ENCODE measurements at regions not wholly inside any gene's neighbourhood (a gene's known extent, or its start where the extent isn't known, plus 50 kb on each side); places are given as distances from the start of the nearest gene placed in this dataset.
"Not testable (repeated sequence)": the region's sequence is repeated elsewhere in the genome, so short reads cannot be mapped to it uniquely, and the experiment has no call there.

GRCh38 chr2:111239107-111239506, 118.4 kb downstream of the BCL2L11 start:
- POLR2A ChIA-PET, result no interaction called here
- DNase-seq, result peak; percentile 33
- Mint-ChIP-seq H3K36me3 (ENCODE audit: low read depth) (peaks cover 53% of the 10 kb centered on the region), H3K27ac (no peak overlapping the region), H3K9me3 (no peaks in the 10 kb centered on the region), H3K4me3 (no peak overlapping the region), H3K4me1 (peaks cover 21% of the 10 kb centered on the region), H3K27me3 (no peaks in the 10 kb centered on the region)
- CTCF ChIA-PET, result no interaction called here

- peaks cover 21% of the 10 kb centered on the region for H3K4me1 Mint-ChIP-seq
- no peaks in the 10 kb centered on the region for H3K27me3 Mint-ChIP-seq
- H3K4me3 Mint-ChIP-seq, result no peak overlapping the region
- no peak for DNase-seq
- peaks cover 53% of the 10 kb centered on the region for H3K36me3 Mint-ChIP-seq (ENCODE audit: low read depth)
- no peak overlapping the region for H3K27ac Mint-ChIP-seq
- ChIA-PET POLR2A (no interaction called here), CTCF (no interaction called here)
- H3K9me3 Mint-ChIP-seq, result no peaks in the 10 kb centered on the region
Measured at GRCh38 chr2:111239581-111240249, 119.0 kb downstream of the BCL2L11 start.

GRCh38 chr2:111243295-111243694, 122.6 kb downstream of the BCL2L11 start:
- Mint-ChIP-seq H3K4me3 (no peak overlapping the region), H3K9me3 (no peaks in the 10 kb centered on the region), H3K36me3 (ENCODE audit: low read depth) (peaks cover 49% of the 10 kb centered on the region), H3K27me3 (no peaks in the 10 kb centered on the region), H3K27ac (no peak overlapping the region), H3K4me1 (peaks cover 21% of the 10 kb centered on the region)
- ChIA-PET CTCF (no interaction called here), POLR2A (no interaction called here)
- DNase-seq, result no peak

- CTCF ChIA-PET, result no interaction called here
- Mint-ChIP-seq H3K9me3 (no peaks in the 10 kb centered on the region), H3K4me1 (peaks cover 10% of the 10 kb centered on the region), H3K27ac (no peak overlapping the region), H3K4me3 (no peak overlapping the region), H3K36me3 (ENCODE audit: low read depth) (peaks cover 36% of the 10 kb centered on the region), H3K27me3 (no peaks in the 10 kb centered on the region)
- POLR2A ChIA-PET, result no interaction called here
- DNase-seq, result no peak
Measured at GRCh38 chr2:111244864-111245263, 124.2 kb downstream of the BCL2L11 start.

GRCh38 chr2:111246620-111247061, 125.9 kb downstream of the BCL2L11 start:
- POLR2A ChIA-PET, result no interaction called here
- Mint-ChIP-seq H3K36me3 (ENCODE audit: low read depth) (peaks cover 34% of the 10 kb centered on the region), H3K4me1 (no peaks in the 10 kb centered on the region), H3K27ac (no peak overlapping the region), H3K4me3 (no peak overlapping the region), H3K9me3 (peaks cover 4% of the 10 kb centered on the region), H3K27me3 (no peaks in the 10 kb centered on the region)
- CTCF ChIA-PET, result no interaction called here
- no peak for DNase-seq

GRCh38 chr2:111247491-111247890, 126.8 kb downstream of the BCL2L11 start:
- POLR2A ChIA-PET, result no interaction called here
- Mint-ChIP-seq H3K27me3 (no peaks in the 10 kb centered on the region), H3K4me1 (peaks cover 1% of the 10 kb centered on the region), H3K36me3 (ENCODE audit: low read depth) (peaks cover 43% of the 10 kb centered on the region), H3K4me3 (no peak overlapping the region), H3K9me3 (peaks cover 11% of the 10 kb centered on the region), H3K27ac (no peak overlapping the region)
- CTCF ChIA-PET, result no interaction called here
- no peak for DNase-seq

- peaks cover 1% of the 10 kb centered on the region for H3K4me1 Mint-ChIP-seq
- H3K27me3 Mint-ChIP-seq, result no peaks in the 10 kb centered on the region
- ChIA-PET CTCF (no interaction called here), POLR2A (no interaction called here)
- H3K9me3 Mint-ChIP-seq, result peaks cover 11% of the 10 kb centered on the region
- H3K36me3 Mint-ChIP-seq (ENCODE audit: low read depth), result peaks cover 46% of the 10 kb centered on the region
- H3K27ac Mint-ChIP-seq, result no peak overlapping the region
- H3K4me3 Mint-ChIP-seq, result no peak overlapping the region
- DNase-seq, result no peak
Measured at GRCh38 chr2:111249806-111250205, 129.1 kb downstream of the BCL2L11 start.

- ChIA-PET CTCF (no interaction called here), POLR2A (no interaction called here)
- no peak overlapping the region for H3K27ac Mint-ChIP-seq
- peaks cover 46% of the 10 kb centered on the region for H3K36me3 Mint-ChIP-seq (ENCODE audit: low read depth)
- H3K9me3 Mint-ChIP-seq, result peaks cover 11% of the 10 kb centered on the region
- H3K4me1 Mint-ChIP-seq, result peaks cover 1% of the 10 kb centered on the region
- no peak for DNase-seq
- no peak overlapping the region for H3K4me3 Mint-ChIP-seq
- H3K27me3 Mint-ChIP-seq, result no peaks in the 10 kb centered on the region
Measured at GRCh38 chr2:111250448-111251030, 129.8 kb downstream of the BCL2L11 start.

GRCh38 chr2:111251711-111252110, 131.0 kb downstream of the BCL2L11 start:
- ChIA-PET CTCF (no interaction called here), POLR2A (no interaction called here)
- Mint-ChIP-seq H3K27ac (peak overlapping the region; percentile 33), H3K27me3 (no peaks in the 10 kb centered on the region), H3K9me3 (peaks cover 11% of the 10 kb centered on the region), H3K4me1 (peaks cover 1% of the 10 kb centered on the region), H3K4me3 (no peak overlapping the region), H3K36me3 (ENCODE audit: low read depth) (peaks cover 40% of the 10 kb centered on the region)
- DNase-seq, result no peak

- CTCF ChIA-PET, result no interaction called here
- POLR2A ChIA-PET, result no interaction called here
- Mint-ChIP-seq H3K4me3 (no peak overlapping the region), H3K27me3 (no peaks in the 10 kb centered on the region), H3K4me1 (peaks cover 1% of the 10 kb centered on the region), H3K9me3 (peaks cover 11% of the 10 kb centered on the region), H3K27ac (no peak overlapping the region), H3K36me3 (ENCODE audit: low read depth) (peaks cover 33% of the 10 kb centered on the region)
- no peak for DNase-seq
Measured at GRCh38 chr2:111252436-111252835, 131.7 kb downstream of the BCL2L11 start.

GRCh38 chr2:111254916-111255315, 134.2 kb downstream of the BCL2L11 start:
- H3K4me1 Mint-ChIP-seq, CTCF ChIA-PET, H3K27me3 Mint-ChIP-seq, POLR2A ChIA-PET, H3K4me3 Mint-ChIP-seq, DNase-seq, H3K27ac Mint-ChIP-seq: not testable (repeated sequence)
- peaks cover 28% of the 10 kb centered on the region for H3K36me3 Mint-ChIP-seq (ENCODE audit: low read depth)
- peaks cover 11% of the 10 kb centered on the region for H3K9me3 Mint-ChIP-seq

GRCh38 chr2:111256628-111257027, 135.9 kb downstream of the BCL2L11 start:
- H3K27ac Mint-ChIP-seq, H3K9me3 Mint-ChIP-seq, CTCF ChIA-PET, POLR2A ChIA-PET, H3K4me1 Mint-ChIP-seq, DNase-seq, H3K4me3 Mint-ChIP-seq, H3K27me3 Mint-ChIP-seq: not testable (repeated sequence)
- peaks cover 18% of the 10 kb centered on the region for H3K36me3 Mint-ChIP-seq (ENCODE audit: low read depth)

GRCh38 chr2:111257607-111258006, 136.9 kb downstream of the BCL2L11 start:
- H3K36me3 Mint-ChIP-seq (ENCODE audit: low read depth); CTCF ChIA-PET; H3K4me3 Mint-ChIP-seq; H3K4me1 Mint-ChIP-seq; H3K27ac Mint-ChIP-seq; H3K27me3 Mint-ChIP-seq; H3K9me3 Mint-ChIP-seq; POLR2A ChIA-PET; DNase-seq: not testable (repeated sequence)

- H3K4me3 Mint-ChIP-seq; H3K27me3 Mint-ChIP-seq; CTCF ChIA-PET; H3K4me1 Mint-ChIP-seq; H3K36me3 Mint-ChIP-seq (ENCODE audit: low read depth); H3K9me3 Mint-ChIP-seq; H3K27ac Mint-ChIP-seq; DNase-seq; POLR2A ChIA-PET: not testable (repeated sequence)
Measured at GRCh38 chr2:111258318-111258717, 137.6 kb downstream of the BCL2L11 start.

Data from activated CD4-positive, alpha-beta memory T cell treated with anti-CD3 and anti-CD28 coated beads, Interleukin-2, amount 10 ng/mL, durations not matched to agents 7 days and 5 days (primary cell).